Forelimb muscle (tissue), 1 donor: ENCODE measurements at regions not wholly inside any gene's neighbourhood (a gene's known extent, or its start where the extent isn't known, plus 50 kb on each side); places are given as distances from the start of the nearest gene placed in this dataset.

ENCODE experiments used
- DNase-seq: peaks from one replicate; pipeline ENCODE4 v3.0.0-alpha.2; 2013; ENCODE audit warnings: low read depth

DNA sequence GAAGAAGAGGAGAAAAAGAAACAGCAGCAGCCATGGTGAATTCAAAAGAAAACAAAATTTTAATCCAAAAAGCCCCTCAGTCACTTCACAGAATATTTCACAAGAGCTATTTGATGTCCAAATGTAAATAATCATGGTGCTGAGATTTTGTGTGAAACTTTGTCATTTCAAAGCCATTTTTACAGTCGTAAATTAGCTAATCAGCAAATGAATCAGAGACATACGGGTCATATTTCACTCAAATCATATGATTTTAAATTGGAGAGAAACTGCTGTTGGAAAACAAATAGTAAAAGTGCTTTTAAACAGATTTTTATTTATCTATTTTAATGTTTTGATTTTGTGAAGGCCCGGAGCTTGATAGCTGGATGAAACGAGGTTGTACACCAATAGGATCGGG lies 101.4 kb upstream of the SMIM23 start:
- no peak for DNase-seq

DNA sequence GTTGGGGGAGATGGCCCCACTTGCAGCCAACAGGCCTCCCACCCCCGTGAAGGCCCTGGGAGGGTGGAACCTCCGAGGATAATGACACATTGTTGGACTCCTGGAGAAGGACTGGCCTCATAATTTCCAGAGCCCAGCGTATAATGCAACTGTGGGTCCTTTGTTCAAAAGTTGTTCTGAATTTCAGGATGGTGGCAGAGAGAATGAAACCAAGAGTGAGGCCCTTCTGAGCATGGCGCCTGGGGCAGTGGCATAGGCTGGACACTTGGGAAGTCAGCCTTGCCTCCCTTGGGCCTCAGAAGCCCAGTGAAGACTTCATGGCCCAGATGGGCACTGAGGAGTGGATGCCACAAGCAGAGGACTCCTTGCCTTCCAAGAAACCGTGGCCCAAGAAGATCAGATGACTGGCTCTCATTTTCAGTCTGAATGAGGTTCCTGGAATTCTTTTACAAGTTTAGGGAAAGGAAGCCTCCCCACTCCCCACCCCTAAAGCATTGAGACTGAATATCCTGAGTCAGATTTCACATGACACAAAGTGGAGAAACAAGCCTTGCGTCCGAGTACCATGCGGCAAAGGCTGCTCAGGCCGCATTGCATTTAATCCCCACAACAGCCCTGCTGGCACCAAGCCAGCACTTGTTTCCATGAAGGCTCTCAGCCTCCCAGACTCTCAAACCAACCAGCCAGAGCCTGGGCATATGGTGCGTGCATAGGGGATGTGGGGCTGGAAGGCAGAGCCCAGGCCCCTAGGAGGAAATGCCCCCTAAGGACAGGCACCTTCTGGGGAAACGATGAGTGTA lies 96.7 kb upstream of the SMIM23 start:
- DNase-seq: no peak

GRCh38 chr5:171689853-171690417 lies 95.7 kb upstream of the SMIM23 start:
- DNase-seq: no peak

DNA sequence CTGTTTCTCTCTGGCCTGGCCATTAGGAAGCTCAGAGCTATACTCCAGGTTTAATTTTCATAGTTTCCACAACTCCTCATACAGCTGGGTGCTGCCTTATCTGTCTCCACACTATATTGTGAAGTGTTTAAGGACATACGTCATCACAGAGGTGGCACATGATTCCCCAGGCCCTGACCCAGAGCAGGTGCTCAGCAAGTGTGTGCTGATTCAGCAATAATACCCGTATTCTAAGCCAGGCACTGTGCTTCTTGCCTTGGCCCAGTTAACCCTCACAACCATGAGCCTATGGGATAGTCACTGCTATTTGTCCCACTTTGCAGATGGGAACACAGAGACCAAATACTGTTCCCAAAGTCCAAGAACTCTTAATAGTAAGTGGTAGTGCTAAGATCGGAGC lies 93.5 kb upstream of the SMIM23 start:
- no peak for DNase-seq

DNA sequence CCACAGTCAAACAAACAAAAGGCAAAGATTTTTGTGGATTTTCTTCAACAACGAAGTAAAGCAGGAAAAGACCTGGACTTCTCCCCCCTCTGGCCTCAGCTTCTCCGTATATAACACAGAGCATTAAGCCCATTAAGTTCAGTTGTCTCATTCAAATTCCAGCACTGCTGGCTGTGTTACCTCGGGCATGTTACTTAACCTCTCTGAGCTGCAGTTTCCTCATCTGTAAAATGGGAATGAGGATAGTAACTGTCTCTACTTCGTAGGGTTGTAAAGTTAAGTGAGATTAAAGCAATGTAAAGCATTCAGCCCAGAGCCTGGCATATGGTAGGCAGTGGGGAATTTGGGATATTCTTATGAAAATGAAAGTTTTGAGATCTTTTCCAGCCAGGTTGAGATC lies 92.7 kb upstream of the SMIM23 start:
- DNase-seq: no peak

GRCh38 chr5:171693412-171693811 lies 92.2 kb upstream of the SMIM23 start:
- no peak for DNase-seq

DNA sequence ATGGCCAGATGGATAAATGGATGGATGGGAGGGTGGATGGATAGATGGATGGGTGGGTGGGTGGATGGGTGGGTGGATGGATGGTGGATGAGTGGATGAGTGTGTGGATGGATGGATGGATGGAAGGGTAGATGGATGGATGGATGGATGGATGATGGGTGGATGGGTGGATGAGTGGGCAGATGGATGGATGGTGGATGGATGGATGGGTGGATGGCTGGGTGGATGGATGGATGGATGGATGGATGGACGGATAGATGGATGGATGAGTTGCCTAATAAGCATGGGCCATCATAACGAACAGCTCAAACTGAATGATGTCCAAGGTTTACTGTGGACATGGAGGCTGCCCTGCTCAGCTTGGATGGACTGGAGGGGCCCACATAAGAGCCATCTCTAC lies 89.8 kb upstream of the SMIM23 start:
- no peak for DNase-seq

GRCh38 chr5:171697221-171698102 lies 88.2 kb upstream of the SMIM23 start:
- DNase-seq: no peak

- DNase-seq: peak; percentile 57
Measured at GRCh38 chr5:171700318-171700912, 85.2 kb upstream of the SMIM23 start.

DNA sequence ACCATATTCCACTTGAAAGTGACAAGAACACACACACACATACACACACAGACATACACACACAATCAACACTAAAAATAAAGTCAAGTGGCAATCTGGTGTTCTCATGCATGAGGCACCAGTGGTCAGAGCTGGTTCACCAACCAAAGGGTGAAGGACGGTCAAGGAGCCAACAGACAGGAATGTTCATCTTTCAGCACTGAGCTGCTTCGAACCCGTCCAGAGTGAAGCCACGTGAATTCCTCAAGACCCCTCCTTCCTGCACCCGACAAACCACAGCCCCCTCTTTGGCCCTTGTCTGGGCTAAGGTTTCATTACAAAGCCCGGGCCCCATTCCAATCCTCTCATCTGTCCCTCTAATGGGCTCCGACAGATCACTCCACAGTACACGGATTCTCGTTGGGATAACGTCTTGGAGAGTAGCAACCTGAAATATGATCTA lies 84.5 kb upstream of the SMIM23 start:
- DNase-seq: no peak

DNA sequence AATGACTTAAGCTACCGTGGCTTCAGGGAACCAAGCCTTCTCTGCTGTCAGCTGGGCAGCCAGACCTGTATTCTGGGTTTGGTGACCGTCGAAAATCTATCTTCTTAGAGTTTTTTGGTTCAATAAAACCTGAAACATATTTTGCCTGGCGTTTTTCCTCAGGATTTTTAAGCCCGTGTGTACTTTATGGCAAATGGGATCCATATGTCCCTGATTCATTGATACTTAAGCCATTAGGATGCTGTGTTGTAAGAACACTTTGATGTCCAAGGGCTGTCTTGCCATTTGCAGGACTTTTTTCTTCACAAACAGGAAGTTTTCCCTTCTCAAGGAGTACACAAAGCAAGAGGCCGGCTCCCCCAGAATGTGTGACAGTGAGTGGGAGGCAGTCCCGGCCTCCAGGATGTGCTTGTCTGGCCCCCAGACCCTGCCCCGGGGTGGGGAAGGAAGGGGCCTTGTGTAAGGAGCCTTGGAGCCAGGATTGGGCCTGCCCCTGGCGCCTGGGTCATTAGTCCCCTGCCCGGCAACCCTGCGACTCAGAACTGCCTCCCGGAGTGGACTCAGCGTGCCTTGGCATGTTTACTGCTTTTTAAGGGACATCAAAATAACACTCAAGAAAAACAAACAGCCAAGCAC lies 83.4 kb upstream of the SMIM23 start:
- no peak for DNase-seq

GRCh38 chr5:171703146-171703545 lies 82.5 kb upstream of the SMIM23 start:
- no peak for DNase-seq

GRCh38 chr5:171705036-171705435 lies 80.6 kb upstream of the SMIM23 start:
- no peak for DNase-seq

DNA sequence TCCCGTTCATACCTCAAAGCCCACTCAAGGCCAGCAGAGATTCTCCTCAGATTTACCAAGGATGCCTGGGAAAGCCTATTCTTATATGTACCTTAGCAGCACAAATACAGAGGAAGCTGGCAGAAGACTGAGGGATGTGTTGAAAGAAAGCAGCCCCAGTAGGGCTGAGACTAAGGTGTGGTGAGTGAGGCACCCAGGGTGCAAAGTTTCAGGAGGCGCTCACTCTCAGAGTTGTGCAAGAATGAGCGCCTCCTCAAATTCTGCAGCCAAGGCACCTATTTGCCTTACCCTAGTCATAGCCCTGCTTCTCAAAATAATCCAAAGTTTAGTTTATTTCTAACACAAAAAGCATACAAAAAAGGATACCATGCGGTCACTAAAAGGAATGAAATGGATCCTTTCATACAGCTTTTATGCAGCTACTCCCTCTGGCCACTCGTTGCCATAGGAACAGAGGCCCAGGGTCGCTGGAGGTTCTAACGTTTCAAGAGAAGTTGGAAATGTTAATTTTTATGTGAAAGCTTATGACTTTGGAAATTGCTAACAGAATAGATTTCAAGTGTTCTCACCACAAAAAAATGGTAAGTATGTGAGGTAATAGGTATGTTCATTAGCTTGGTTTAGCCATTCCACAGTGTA lies 79.7 kb upstream of the SMIM23 start:
- DNase-seq: no peak

GRCh38 chr5:171706736-171707441 lies 78.7 kb upstream of the SMIM23 start:
- no peak for DNase-seq

DNA sequence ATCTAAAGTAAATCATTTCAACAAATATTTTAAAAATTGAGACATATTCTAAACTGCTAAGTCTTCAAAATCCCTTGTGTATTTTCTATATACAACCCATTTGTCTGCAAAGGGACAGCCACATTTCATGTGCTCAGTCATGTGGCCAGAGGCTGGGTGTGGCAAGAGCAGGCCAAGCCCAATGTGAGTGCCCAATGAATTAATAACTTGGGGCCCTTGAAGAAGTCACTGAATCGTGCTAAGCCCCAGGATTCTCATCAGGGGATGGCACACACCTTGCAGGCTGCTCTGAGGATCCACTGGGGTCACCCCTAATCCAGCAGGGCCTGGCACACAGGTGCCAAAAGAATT lies 78.2 kb upstream of the SMIM23 start:
- DNase-seq: no peak

DNA sequence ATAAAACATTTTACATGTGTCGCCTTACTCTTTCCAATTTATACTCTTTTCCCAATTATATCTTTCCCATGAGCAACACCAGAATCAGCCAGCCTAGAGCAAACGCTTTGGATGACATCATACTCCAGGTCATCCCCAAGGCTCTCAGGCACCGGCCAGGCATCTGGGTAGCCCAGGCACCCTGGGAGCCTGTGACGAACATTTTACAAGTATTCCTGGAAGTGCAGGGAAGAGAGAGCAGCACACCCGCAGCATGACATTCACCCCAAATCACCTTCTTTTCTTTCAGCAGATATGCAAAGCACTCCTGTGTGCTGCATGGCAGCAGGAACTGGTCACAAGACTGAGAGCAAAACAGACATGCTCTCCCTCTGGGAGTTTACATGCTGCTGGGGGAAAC lies 75.7 kb upstream of the SMIM23 start:
- DNase-seq: no peak

DNA sequence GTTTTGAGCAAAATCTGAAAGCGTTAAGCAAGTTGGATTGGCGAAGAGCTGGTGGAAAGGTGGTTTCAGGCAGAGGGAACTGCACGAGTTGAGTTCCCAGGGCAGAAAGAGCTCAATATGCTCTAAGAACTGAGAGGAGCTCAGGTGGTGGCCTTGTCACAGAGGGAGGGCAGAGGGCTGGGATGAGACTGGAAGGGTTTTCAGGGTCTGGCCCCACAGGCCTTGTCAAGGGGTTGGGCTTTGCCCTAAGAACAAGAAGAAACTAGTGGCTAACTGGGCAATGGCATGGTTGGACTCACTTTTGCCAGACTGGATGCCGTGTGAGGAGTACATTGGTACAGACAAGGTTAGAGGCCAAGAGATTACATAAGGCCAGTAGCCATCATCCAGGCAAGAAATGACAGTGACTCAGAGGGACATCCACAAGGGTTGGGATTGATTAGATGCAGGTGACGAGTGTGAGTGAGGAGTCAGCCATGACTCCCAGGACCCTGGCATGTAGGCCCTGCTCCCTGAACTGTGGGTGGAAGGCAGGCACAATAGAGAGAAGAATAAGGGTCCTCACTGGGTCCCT lies 75.1 kb upstream of the SMIM23 start:
- no peak for DNase-seq

DNA sequence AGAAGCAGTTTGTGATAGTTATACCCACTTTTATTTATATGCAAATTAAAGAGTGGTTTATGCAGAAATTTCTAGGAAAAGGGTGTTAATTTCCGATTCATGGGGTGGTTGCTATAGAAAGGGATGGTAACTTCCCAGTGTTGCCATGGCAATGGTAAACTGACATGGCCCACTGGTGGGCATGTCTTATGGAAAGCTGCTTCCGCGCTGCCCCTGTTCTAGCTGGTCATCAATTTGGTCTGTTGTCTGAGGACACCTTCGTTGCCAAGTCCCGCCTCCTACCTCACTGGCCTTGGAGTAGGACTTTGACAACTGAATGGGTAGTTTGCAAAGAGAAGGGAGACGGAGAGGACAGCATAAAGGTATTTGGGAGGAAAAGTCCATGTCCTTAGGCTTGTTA lies 74.0 kb upstream of the SMIM23 start:
- no peak for DNase-seq

DNA sequence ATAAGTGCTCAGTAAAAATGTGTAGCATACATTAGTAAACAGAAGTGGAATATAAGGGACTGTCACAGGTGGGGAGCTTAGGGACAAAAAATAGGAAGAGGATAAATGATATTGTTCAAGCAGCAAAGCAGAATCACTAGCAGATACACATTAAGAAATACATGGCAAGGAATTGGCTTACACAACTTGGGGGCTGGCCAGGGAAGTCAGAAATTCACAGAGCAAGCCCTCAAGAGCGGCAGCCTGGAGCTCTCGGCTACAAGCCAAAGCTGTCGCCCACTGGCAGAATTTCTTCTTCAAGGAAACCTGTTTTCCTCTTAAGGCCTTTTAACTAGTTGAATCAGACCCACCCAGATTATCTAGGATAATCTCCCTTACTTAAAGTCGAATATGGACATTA lies 73.0 kb upstream of the SMIM23 start:
- DNase-seq: no peak
